HEK293 (cell line): ENCODE measurements at regions not wholly inside any gene's neighbourhood (a gene's known extent, or its start where the extent isn't known, plus 50 kb on each side); places are given as distances from the start of the nearest gene placed in this dataset.

Source experiments
- CTCF ChIA-PET: fragments of 350-600 bp; formaldehyde crosslinking; extraction: SDS; loops from one replicate; lab custom pipeline; 2021; ENCODE audit warnings: antibody characterized with exemption; lab: Yijun Ruan, JAX
- POLR2A ChIA-PET: fragments of 300-600 bp; formaldehyde crosslinking; extraction: SDS; loops from one replicate; lab custom pipeline; 2020; ENCODE audit warnings: antibody characterized with exemption, inconsistent platforms; lab: Yijun Ruan, JAX
- H3K27ac ChIP-seq: fragments of 200-500 bp; sonication (Bioruptor generic); 2 replicates; pipeline ENCODE4 v1.5.1; 2014; ENCODE audit warnings: low read depth, low read length, control low read depth, inconsistent platforms; ENCODE audit errors: extremely low read depth
- H3K36me3 ChIP-seq, 2 experiments: fragments of 200-500 bp in 1 of 2; sonication (Bioruptor generic) in 1 of 2; 1 replicate in 1 of 2; 2 replicates in 1 of 2; pipeline ENCODE4 v1.5.1; 2014 to 2017; ENCODE audit warnings: inconsistent platforms in 2 of 2, low read length in 2 of 2; ENCODE audit not compliant: control insufficient read depth in 2 of 2, insufficient read depth in 1 of 2
- H3K4me1 ChIP-seq: fragments of 200-500 bp; sonication (Bioruptor generic); 2 replicates; pipeline ENCODE4 v1.5.1; 2014; ENCODE audit warnings: mild to moderate bottlenecking, low read length, inconsistent platforms; ENCODE audit not compliant: control insufficient read depth, insufficient read depth
- H3K4me3 ChIP-seq: 2 replicates; pipeline ENCODE4 v1.5.1; 2011; ENCODE audit warnings: low read depth, mild to moderate bottlenecking, control low read depth, low read length, moderate library complexity
- H3K9me3 ChIP-seq: fragments of 200-500 bp; sonication (Bioruptor generic); 2 replicates; pipeline ENCODE4 v1.5.1; 2014; ENCODE audit warnings: low read depth, low read length, inconsistent platforms; ENCODE audit not compliant: control insufficient read depth, insufficient read depth
- BCL11B ChIP-seq: fragments of 450-650 bp; formaldehyde crosslinking; IDR thresholded peaks from 2 replicates; pipeline ENCODE4 v1.5.1; 2016; ENCODE audit warnings: low read depth, missing biosample characterization, missing genetic modification characterization
- GLIS1 ChIP-seq: fragments of 450-650 bp; formaldehyde crosslinking; IDR thresholded peaks from 2 replicates; pipeline ENCODE4 v1.5.1; 2016; ENCODE audit warnings: missing biosample characterization, missing genetic modification characterization
- KLF9 ChIP-seq: fragments of 450-650 bp; formaldehyde crosslinking; IDR thresholded peaks from 2 replicates; pipeline ENCODE4 v1.5.1; 2016; ENCODE audit warnings: missing biosample characterization, missing genetic modification characterization, low read depth
- OSR2 ChIP-seq: fragments of 450-650 bp; formaldehyde crosslinking; IDR thresholded peaks from 2 replicates; pipeline ENCODE4 v1.5.1; 2016; ENCODE audit warnings: missing biosample characterization, missing genetic modification characterization
- OVOL3 ChIP-seq: fragments of 450-650 bp; formaldehyde crosslinking; IDR thresholded peaks from 2 replicates; pipeline ENCODE4 v1.5.1; 2016; ENCODE audit warnings: missing biosample characterization, missing genetic modification characterization
- PRDM10 ChIP-seq: fragments of 450-650 bp; formaldehyde crosslinking; IDR thresholded peaks from 2 replicates; pipeline ENCODE4 v1.5.1; 2016; ENCODE audit warnings: missing biosample characterization, missing genetic modification characterization
- RBAK ChIP-seq: fragments of 450-650 bp; formaldehyde crosslinking; IDR thresholded peaks from 2 replicates; pipeline ENCODE4 v1.5.1; 2016; ENCODE audit warnings: missing biosample characterization, missing genetic modification characterization
- SP7 ChIP-seq: fragments of 450-650 bp; formaldehyde crosslinking; IDR thresholded peaks from 2 replicates; pipeline ENCODE4 v1.5.1; 2016; ENCODE audit warnings: missing biosample characterization, missing genetic modification characterization
- ZBTB17 ChIP-seq: fragments of 450-650 bp; formaldehyde crosslinking; IDR thresholded peaks from 2 replicates; pipeline ENCODE4 v1.5.1; 2016; ENCODE audit warnings: missing biosample characterization, missing genetic modification characterization
- ZBTB21 ChIP-seq: fragments of 450-650 bp; formaldehyde crosslinking; IDR thresholded peaks from 2 replicates; pipeline ENCODE4 v1.5.1; 2017; ENCODE audit warnings: missing biosample characterization, missing genetic modification characterization
- ZBTB48 ChIP-seq: fragments of 450-650 bp; formaldehyde crosslinking; IDR thresholded peaks from 2 replicates; pipeline ENCODE4 v1.5.1; 2016; ENCODE audit warnings: missing biosample characterization, missing genetic modification characterization
- ZNF155 ChIP-seq: fragments of 450-650 bp; formaldehyde crosslinking; IDR thresholded peaks from 2 replicates; pipeline ENCODE4 v1.5.1; 2016; ENCODE audit warnings: missing biosample characterization, missing genetic modification characterization
- ZNF202 ChIP-seq: fragments of 450-650 bp; formaldehyde crosslinking; IDR thresholded peaks from 2 replicates; pipeline ENCODE4 v1.5.1; 2016; ENCODE audit warnings: missing biosample characterization, missing genetic modification characterization, borderline replicate concordance
- ZNF24 ChIP-seq: fragments of 450-650 bp; formaldehyde crosslinking; IDR thresholded peaks from 2 replicates; pipeline ENCODE4 v1.5.1; 2016; ENCODE audit warnings: missing biosample characterization, missing genetic modification characterization
- ZNF274 ChIP-seq, 2 experiments: fragments of 200-500 bp in 1 of 2; fragments of 450-650 bp in 1 of 2; sonication (Bioruptor generic) in 1 of 2; formaldehyde crosslinking in 1 of 2; IDR thresholded peaks; 2 replicates each; pipeline versions ENCODE4 v1.5.1 to v1.6.1; 2014 to 2016; ENCODE audit warnings: borderline replicate concordance in 1 of 2, inconsistent platforms in 1 of 2, low read length in 1 of 2, missing biosample characterization in 1 of 2, missing genetic modification characterization in 1 of 2
- ZNF488 ChIP-seq: fragments of 450-650 bp; formaldehyde crosslinking; IDR thresholded peaks from 2 replicates; pipeline ENCODE4 v1.5.1; 2016; ENCODE audit warnings: missing biosample characterization, missing genetic modification characterization
- ZNF677 ChIP-seq: fragments of 450-650 bp; IDR thresholded peaks from 2 replicates; pipeline ENCODE4 v1.5.0; 2018; ENCODE audit warnings: missing biosample characterization, mild to moderate bottlenecking, missing genetic modification characterization, moderate library complexity
- ZNF692 ChIP-seq: fragments of 450-650 bp; formaldehyde crosslinking; IDR thresholded peaks from 2 replicates; pipeline ENCODE4 v1.5.1; 2016; ENCODE audit warnings: missing biosample characterization, missing genetic modification characterization
- ZNF791 ChIP-seq: fragments of 450-650 bp; formaldehyde crosslinking; IDR thresholded peaks from 2 replicates; pipeline ENCODE4 v1.5.1; 2016; ENCODE audit warnings: missing biosample characterization, missing genetic modification characterization
- ZNF792 ChIP-seq: fragments of 450-650 bp; formaldehyde crosslinking; IDR thresholded peaks from 2 replicates; pipeline ENCODE4 v1.5.1; 2016; ENCODE audit warnings: missing biosample characterization, missing genetic modification characterization
- TF ChIP-seq, protein P1 (sequence below): fragments of 450-650 bp; formaldehyde crosslinking; IDR thresholded peaks from 2 replicates; pipeline ENCODE4; 2016; ENCODE audit warnings: missing biosample characterization, missing genetic modification characterization
- TF ChIP-seq, protein P2 (sequence below): fragments of 450-650 bp; formaldehyde crosslinking; IDR thresholded peaks from 2 replicates; pipeline ENCODE4 v1.5.1; 2017; ENCODE audit warnings: missing biosample characterization, missing genetic modification characterization
- TF ChIP-seq, protein P3 (sequence below): fragments of 450-650 bp; formaldehyde crosslinking; IDR thresholded peaks from 2 replicates; pipeline ENCODE4 v1.5.1; 2016; ENCODE audit warnings: missing biosample characterization, missing genetic modification characterization

DNA sequence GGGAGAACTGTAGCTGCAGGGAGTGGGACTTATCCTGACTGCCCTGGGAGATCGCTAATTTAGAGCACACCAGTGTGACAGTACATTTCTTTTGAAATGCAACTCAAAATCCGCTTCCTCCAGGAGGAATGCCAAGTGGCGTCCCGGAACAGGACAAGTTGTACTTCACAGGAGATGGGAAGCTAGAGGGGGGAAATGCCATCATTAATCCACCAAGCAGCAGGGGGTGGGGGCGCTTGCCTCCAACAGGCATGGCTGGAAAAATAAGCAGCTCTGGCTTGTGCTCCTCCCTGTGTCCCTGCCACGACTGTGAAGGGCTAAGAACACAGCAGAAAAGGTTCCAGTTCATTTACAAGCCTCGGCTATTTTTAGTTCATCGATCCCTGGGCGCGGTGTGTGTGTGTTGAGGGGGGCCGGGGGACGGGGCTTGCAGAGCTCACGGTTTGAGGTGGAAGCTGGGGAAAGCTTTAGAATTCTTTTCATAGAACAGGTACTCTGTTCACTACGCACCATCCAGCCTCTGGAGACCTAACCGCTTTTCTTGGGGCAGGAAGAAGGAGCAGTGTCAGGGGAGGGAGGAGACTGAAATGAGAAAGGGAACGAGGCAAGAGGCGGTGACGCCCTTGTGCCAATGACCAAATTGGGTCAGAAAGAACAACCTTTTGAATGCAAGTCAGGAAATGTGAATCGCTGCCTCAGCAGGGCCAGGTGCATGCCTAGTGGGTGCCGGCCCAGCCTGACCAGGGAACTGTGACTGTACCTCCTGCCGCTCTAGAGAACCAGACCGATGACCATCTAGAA lies 51.8 kb upstream of the DGKG start (continued):
- peak; percentile 77 for TF ChIP-seq GLIS1 (tag by site-specific recombination)
- 0 out of 2 replicates have a peak, but pooled peaks have one; percentile 22 for TF ChIP-seq ZNF24 (tag by site-specific recombination)
- peak; percentile 15; the same call in 1 of the 2 replicates for TF ChIP-seq PRDM10 (tag by site-specific recombination)
- TF ChIP-seq ZBTB17 (tag by site-specific recombination) = peak; percentile 74
- TF ChIP-seq, protein P1, sequence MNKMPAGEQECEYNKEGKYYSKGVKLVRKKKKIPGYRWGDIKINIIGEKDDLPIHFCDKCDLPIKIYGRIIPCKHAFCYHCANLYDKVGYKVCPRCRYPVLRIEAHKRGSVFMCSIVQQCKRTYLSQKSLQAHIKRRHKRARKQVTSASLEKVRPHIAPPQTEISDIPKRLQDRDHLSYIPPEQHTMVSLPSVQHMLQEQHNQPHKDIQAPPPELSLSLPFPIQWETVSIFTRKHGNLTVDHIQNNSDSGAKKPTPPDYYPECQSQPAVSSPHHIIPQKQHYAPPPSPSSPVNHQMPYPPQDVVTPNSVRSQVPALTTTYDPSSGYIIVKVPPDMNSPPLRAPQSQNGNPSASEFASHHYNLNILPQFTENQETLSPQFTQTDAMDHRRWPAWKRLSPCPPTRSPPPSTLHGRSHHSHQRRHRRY (tag by site-specific recombination) = no peak
- TF ChIP-seq ZNF692 = no peak
- TF ChIP-seq ZBTB48 (tag by site-specific recombination) = peak; percentile 64; the same call in 1 of the 2 replicates
- TF ChIP-seq SP7 (tag by site-specific recombination) = peak; percentile 53; the same call in 1 of the 2 replicates

DNA sequence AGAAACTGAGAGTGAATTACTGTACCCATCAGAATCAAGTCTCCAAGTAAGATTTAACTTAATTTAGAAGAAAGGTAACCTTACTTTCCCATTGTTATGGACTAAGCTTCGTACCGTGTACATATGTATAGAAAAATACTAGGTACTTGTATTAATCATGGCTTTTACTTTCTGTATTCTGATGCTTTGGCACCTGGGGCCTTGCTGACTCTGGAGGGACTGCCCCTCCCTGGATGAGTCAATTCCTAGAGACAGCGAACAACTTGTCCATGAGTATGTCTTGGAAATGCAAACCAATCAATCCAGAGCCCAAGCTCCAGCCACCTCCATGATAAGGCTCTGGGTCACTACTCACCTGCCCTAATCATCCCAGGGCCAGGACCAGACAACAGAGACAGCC lies 50.0 kb upstream of the DGKG start:
- POLR2A ChIA-PET = no interaction called here
- Histone ChIP-seq H3K4me1 (no peaks in the 10 kb centered on the region), H3K27ac (no peak overlapping the region), H3K36me3 (no peaks in the 10 kb centered on the region), H3K9me3 (no peaks in the 10 kb centered on the region), H3K4me3 (no peak overlapping the region)
- TF ChIP-seq RBAK (tag by site-specific recombination) (no peak), ZNF155 (tag by site-specific recombination) (no peak), ZNF488 (tag by site-specific recombination) (no peak), ZNF274 (IDR thresholded peaks at IDR 0.05; ENCODE audit: low read length) (no peak), ZNF274 (tag by site-specific recombination; IDR thresholded peaks at IDR 0.05; ENCODE audit: borderline replicate concordance) (no peak), OSR2 (no peak), ZNF24 (tag by site-specific recombination) (no peak), ZNF677 (tag by site-specific recombination) (no peak), ZNF792 (tag by site-specific recombination) (no peak), OVOL3 (tag by site-specific recombination) (no peak), BCL11B (no peak), ZBTB21 (tag by site-specific recombination) (no peak), ZNF791 (tag by site-specific recombination) (no peak), ZBTB48 (tag by site-specific recombination) (no peak), ZNF202 (no peak), KLF9 (tag by site-specific recombination) (no peak)
- TF ChIP-seq, protein P2, sequence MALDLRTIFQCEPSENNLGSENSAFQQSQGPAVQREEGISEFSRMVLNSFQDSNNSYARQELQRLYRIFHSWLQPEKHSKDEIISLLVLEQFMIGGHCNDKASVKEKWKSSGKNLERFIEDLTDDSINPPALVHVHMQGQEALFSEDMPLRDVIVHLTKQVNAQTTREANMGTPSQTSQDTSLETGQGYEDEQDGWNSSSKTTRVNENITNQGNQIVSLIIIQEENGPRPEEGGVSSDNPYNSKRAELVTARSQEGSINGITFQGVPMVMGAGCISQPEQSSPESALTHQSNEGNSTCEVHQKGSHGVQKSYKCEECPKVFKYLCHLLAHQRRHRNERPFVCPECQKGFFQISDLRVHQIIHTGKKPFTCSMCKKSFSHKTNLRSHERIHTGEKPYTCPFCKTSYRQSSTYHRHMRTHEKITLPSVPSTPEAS (tag by site-specific recombination) = no peak
- TF ChIP-seq, protein P3, sequence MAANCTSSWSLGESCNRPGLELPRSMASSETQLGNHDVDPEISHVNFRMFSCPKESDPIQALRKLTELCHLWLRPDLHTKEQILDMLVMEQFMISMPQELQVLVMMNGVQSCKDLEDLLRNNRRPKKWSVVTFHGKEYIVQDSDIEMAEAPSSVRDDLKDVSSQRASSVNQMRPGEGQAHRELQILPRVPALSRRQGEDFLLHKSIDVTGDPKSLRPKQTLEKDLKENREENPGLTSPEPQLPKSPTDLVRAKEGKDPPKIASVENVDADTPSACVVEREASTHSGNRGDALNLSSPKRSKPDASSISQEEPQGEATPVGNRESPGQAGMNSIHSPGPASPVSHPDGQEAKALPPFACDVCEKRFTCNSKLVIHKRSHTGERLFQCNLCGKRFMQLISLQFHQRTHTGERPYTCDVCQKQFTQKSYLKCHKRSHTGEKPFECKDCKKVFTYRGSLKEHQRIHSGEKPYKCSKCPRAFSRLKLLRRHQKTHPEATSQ (tag by site-specific recombination) = no peak
- CTCF ChIA-PET = interaction anchor here (0.7 kb wide), 1 partner anchor 373 kb away, joined by 4 read pairs; no protein-coding TSS in a partner anchor
